COR-L47 (cell line): ENCODE measurements at regions not wholly inside any gene's neighbourhood (a gene's known extent, or its start where the extent isn't known, plus 50 kb on each side); places are given as distances from the start of the nearest gene placed in this dataset.
A peak's percentile ranks its signal among the peaks of the same experiment; 100 is the strongest.
"Not testable (repeated sequence)": the region's sequence is repeated elsewhere in the genome, so short reads cannot be mapped to it uniquely, and the experiment has no call there.

Source experiments
- DNase-seq: peaks from one replicate; lab custom pipeline; 2025; lab: John Stamatoyannopoulos, UW

- no peak for DNase-seq
These were observed 175.6 kb downstream of the POLR1F start for GRCh38 chr7:19533266-19533665.

- no peak for DNase-seq
These were observed 178.0 kb downstream of the POLR1F start for GRCh38 chr7:19530852-19531251.

- no peak for DNase-seq
These were observed 178.6 kb downstream of the POLR1F start for GRCh38 chr7:19530261-19530660.

GRCh38 chr7:19526639-19527038 is 182.2 kb downstream of the POLR1F start:
- DNase-seq = no peak

- no peak for DNase-seq
These were observed 186.4 kb downstream of the POLR1F start for GRCh38 chr7:19522486-19522885.

- DNase-seq = no peak
These were observed 188.4 kb downstream of the POLR1F start for GRCh38 chr7:19520392-19520791.

GRCh38 chr7:19519443-19520021 is 189.3 kb downstream of the POLR1F start:
- DNase-seq = peak; percentile 56

GRCh38 chr7:19517546-19517945 is 191.3 kb downstream of the POLR1F start:
- not testable (repeated sequence) for DNase-seq

- DNase-seq = no peak
These were observed 200.0 kb downstream of the POLR1F start for GRCh38 chr7:19508821-19509220.

GRCh38 chr7:19508124-19508523 is 200.7 kb downstream of the POLR1F start:
- peak; percentile 29 for DNase-seq

- DNase-seq = peak; percentile 11
These were observed 216.9 kb downstream of the POLR1F start for GRCh38 chr7:19491821-19492452.

- no peak for DNase-seq
These were observed 217.5 kb downstream of the POLR1F start for GRCh38 chr7:19491371-19491770.

- no peak for DNase-seq
These were observed 219.5 kb downstream of the POLR1F start for GRCh38 chr7:19489162-19489820.

- no peak for DNase-seq
These were observed 220.8 kb downstream of the POLR1F start for GRCh38 chr7:19488056-19488455.

- no peak for DNase-seq
These were observed 226.2 kb downstream of the POLR1F start for GRCh38 chr7:19482628-19483027.

- DNase-seq = no peak
These were observed 228.5 kb downstream of the POLR1F start for GRCh38 chr7:19480383-19480782.

- no peak for DNase-seq
These were observed 238.8 kb downstream of the POLR1F start for GRCh38 chr7:19470031-19470430.

GRCh38 chr7:19465861-19466260 is 243.0 kb downstream of the POLR1F start:
- DNase-seq = no peak

GRCh38 chr7:19464751-19465150 is 244.1 kb downstream of the POLR1F start:
- DNase-seq = no peak

GRCh38 chr7:19464241-19464640 is 244.6 kb downstream of the POLR1F start:
- no peak for DNase-seq

- no peak for DNase-seq
These were observed 245.3 kb downstream of the POLR1F start for GRCh38 chr7:19463581-19463980.

GRCh38 chr7:19455623-19456022 is 253.2 kb downstream of the POLR1F start:
- no peak for DNase-seq

GRCh38 chr7:19448091-19448490 is 260.7 kb downstream of the POLR1F start:
- no peak for DNase-seq
